Activated CD4-positive, alpha-beta T cell treated with anti-CD3 and anti-CD28 coated beads for 24 hours (primary cell): ENCODE measurements at regions not wholly inside any gene's neighbourhood (a gene's known extent, or its start where the extent isn't known, plus 50 kb on each side); places are given as distances from the start of the nearest gene placed in this dataset.

ENCODE experiments used
- DNase-seq, 2 donors: peaks; one replicate each; pipeline ENCODE4 v3.0.0-alpha.2; 2020; ENCODE audit warnings: low read depth in 2 of 2

- DNase-seq, result no peak
Observed at GRCh38 chr4:62260254-62260653, 1060.1 kb downstream of the ADGRL3 start.

- no peak for DNase-seq
Observed at GRCh38 chr4:62256479-62256878, 1056.4 kb downstream of the ADGRL3 start.

GRCh38 chr4:62252728-62253127 is 1052.6 kb downstream of the ADGRL3 start:
- DNase-seq, result no peak

DNA sequence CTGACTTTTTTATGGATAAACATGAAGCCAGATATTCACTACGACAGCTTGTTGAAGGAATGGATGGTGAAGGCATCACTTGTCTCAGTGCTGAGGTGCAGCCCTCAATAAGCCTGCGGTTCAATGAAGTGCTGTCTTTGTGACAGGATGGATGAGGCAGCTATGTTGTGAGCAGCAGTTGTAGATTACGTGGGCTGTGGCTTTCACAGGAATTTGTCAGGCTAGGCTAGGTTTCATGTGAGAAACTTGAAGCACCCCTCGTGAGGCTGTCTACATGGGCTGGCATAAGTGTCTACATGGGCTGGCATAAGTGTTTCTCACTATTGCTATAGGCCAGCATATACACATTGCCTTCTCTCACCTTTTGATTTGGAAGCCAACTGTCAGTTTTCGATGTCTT is 1050.0 kb downstream of the ADGRL3 start:
- no peak for DNase-seq

DNA sequence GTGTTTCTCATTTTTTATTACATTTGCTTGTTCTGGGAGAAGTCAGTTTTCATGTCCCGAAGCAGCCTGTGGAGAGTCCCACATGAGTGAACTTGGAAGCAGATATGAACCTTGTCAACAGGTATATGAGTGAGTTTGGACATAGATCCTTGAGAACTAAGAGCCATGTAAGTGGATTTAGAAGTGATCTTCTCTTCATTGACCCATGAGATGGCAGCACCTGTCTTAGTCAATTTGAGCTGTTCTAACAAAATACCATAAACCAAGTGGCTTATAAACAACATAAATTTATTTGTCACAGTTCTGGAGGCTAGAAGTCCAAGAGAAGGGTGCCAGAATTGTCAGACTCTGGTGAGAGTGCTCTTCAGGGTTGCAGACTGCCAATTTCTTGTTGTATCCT is 1043.8 kb downstream of the ADGRL3 start:
- no peak for DNase-seq

DNA sequence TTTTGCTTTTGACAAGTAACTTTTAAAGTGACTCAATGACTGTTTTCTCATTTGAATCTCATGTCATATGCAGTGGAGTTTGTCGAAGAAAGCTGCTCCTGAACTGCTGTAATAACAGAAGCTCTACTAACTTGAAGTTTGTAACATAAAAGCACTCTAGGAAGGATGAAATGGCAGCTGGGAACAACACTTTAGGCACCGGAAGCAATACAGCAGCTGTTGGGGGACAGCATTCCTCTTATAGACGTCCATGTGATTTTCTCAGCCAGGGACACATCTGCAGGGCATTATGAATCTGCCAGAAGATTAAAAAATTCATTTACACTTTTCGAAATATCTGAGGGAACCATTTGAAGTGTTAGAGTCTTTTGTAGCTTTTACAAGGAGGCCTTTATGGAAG is 1035.8 kb downstream of the ADGRL3 start:
- DNase-seq, result no peak

GRCh38 chr4:62232814-62233213 is 1032.7 kb downstream of the ADGRL3 start:
- no peak for DNase-seq

DNA sequence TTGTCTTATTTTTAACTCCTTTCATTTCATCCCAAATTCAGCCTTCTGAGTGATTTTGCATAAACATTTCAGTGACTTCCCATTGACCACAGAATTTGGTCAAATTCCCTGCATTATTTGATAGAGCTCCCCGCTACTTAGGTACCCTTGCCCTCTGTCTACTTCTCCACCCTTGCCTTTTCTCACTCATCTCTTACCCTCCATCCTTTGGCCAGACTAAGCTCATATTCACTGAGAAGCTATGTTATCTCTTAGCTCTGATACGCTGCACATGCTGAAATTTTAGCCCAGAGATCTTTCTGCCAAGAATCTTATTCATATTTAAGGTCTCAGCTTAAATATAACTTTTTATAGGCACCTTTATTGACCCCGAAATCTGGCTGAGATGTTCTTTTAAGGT is 1031.9 kb downstream of the ADGRL3 start:
- no peak for DNase-seq

- no peak for DNase-seq
Observed at GRCh38 chr4:62226082-62226481, 1026.0 kb downstream of the ADGRL3 start.

DNA sequence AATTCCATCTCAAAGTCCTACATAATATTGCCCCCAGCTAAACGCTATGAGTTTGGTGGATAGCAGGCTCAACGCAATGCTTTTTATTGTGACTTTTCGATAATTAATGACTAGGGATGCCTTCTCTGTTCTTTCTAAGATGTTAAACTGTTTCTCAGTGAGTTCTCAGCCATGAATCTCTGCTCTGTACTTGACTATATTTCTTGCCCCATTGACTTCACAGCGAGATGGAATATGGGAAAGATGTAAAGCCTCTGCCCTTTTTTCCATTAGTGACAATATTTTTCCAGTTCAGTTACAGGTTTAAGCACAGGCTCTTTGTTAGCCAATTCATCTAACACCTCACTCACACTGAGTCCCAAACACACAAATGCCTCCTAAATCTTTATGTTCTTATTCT is 1022.0 kb downstream of the ADGRL3 start:
- DNase-seq, result no peak

- DNase-seq, result no peak
Observed at GRCh38 chr4:62210486-62210885, 1010.4 kb downstream of the ADGRL3 start.

DNA sequence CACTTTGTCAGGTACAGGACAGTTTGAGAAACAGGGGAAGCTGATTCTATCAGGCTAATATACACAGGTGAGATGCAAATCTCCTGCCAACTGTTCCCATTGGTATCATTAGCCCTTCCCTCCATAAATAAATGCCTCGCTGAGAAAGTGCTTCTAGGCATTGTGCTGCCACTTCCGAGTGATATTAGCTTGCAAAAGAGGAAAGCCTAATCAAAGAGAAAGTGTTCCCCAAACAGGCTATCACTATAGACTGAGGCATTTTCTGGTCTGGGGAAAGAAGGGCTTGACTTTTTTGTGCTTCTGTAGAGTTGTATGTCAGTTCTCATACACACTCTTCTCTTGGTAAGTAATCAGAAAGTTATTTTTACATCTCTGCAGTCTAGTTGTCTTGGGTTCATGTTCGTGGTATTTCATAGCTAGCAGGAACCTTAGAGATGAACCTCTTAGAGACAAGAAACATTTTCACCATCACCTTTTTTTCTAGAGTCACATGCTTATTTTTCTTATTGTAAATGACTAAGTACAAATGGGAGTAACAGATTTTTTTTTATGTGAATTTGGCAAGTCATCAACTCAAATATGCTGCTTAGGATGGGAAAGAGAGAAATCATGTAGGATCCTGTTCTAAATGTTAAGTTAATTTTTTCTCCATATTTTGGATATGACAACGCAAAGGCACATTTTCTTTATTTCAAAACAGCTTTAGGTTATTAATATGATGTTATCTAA is 1009.8 kb downstream of the ADGRL3 start:
- DNase-seq, result no peak

GRCh38 chr4:62208921-62209320 is 1008.8 kb downstream of the ADGRL3 start:
- no peak for DNase-seq

- no peak for DNase-seq
Observed at GRCh38 chr4:62204136-62204535, 1004.0 kb downstream of the ADGRL3 start.

DNA sequence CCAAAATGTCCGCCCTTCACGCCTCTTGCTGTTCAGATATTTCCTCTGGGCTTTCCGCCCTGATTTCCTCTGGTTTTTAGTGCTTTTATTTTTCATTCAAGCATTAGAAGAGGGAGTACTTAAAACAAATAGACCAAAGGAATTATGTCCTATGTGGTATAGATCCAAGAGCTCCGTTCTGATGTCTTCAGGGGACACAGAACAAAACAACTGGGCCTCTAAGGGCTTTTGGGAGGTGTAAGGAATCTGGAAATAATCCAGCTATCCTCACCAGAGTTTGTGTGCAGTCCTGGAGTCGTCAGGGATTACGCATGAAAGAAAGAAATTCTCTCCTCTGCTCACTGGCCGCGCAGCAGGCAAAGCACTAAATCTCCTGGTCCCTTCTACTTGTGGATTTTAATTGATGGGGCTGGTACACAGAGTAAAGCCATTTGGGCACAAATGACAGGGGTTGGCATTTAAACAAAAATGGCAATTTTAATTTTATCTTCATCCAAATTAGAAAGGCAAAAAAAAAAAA is 999.2 kb downstream of the ADGRL3 start:
- DNase-seq, result no peak

DNA sequence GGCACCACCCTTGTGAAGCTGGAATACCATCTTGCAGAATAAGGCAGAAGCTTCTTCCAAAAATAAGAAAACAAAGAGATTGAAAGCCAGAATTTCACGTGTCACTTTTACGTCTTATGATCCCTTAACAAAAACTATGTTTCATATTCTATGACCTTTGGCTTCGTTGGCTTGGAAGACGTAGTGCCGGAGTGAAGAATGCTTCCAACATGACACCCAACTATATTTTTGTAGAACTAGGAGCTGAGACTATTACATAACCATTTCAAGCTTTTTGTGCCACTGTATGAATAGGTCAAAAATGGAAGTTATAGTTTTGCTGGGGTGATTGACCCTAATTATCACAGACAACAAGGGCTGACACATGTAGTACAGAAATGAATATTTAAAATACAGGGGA is 996.2 kb downstream of the ADGRL3 start:
- no peak for DNase-seq

- no peak for DNase-seq
Observed at GRCh38 chr4:62194342-62194741, 994.2 kb downstream of the ADGRL3 start.

GRCh38 chr4:62193761-62194160 is 993.6 kb downstream of the ADGRL3 start:
- DNase-seq, result no peak

DNA sequence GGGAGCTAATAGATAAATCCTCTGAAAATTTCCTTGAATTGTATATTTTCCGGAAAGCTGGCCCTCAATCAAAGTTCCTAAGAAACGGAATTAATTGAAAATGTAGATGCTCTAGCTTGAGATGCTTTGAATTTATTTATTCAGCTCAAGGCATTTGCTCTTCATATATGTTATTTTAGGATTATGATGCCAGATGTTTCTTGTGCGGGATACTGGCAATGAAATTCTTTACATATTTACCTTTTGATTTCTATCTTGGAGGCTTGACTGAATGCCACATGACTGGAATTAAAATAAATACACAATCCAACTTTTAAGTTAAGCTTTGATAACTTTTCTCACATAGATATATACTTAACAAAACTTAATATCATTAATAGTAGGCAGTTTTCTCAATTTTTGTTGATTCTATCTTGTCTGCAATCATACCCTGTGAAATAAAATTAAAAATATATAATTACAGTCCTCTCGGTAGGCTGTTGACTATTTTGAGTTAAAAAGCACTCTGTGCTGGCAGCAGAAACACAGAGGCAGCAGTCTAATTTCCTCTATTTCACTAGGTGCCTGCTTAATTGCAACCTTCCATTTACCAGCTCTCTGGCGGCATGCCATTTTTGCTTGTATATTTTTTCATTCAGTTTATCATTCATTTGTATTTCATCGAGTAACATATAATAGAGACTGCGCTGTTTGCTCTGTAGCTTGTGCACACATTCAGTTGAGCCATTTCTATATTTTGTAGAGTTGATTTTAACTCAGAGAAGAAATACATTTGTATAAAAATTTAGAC is 991.5 kb downstream of the ADGRL3 start:
- no peak for DNase-seq

- no peak for DNase-seq
Observed at GRCh38 chr4:62170235-62170634, 970.1 kb downstream of the ADGRL3 start.

DNA sequence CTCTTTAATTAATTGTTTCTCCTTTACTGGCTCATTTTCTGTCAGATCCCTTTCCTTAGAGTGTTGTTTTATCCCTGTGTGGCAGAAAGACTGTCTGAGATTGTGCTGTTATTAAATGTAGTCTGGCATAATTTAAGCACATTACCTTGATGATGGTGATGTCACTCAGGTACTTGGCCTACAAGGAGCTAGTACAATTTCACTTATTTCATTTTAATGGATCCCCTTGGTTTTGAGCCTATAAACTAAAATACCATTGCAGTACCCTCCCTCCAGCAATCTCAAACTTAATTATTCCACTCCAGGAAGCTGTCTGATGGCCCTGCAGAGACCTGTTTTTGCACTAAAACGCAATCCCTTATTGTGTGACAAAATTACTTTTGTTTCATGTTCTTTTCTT is 968.6 kb downstream of the ADGRL3 start:
- no peak for DNase-seq

GRCh38 chr4:62162606-62163005 is 962.5 kb downstream of the ADGRL3 start:
- DNase-seq, result no peak

DNA sequence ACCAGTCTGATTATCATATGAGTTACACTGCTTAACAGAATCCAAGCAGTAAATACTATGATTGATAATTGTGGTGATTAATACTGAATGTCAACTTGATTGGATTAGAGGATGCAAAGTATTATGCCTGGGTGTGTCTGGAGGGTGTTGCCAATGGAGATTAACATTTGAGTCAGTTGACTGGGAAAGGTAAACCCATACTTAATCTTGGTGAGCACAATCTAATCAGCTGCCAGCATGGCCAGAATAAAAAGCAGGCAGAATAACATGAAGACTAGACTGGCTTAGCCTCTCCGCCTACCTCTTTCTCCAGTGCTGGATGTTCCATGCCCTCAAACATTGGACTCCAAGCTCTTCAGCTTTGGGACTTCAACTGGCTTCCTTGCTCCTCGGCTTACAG is 961.3 kb downstream of the ADGRL3 start:
- DNase-seq, result no peak
